ENCODE measurements at regions not wholly inside any gene's neighbourhood (a gene's known extent, or its start where the extent isn't known, plus 50 kb on each side); places are given as distances from the start of the nearest gene placed in this dataset.

DNA sequence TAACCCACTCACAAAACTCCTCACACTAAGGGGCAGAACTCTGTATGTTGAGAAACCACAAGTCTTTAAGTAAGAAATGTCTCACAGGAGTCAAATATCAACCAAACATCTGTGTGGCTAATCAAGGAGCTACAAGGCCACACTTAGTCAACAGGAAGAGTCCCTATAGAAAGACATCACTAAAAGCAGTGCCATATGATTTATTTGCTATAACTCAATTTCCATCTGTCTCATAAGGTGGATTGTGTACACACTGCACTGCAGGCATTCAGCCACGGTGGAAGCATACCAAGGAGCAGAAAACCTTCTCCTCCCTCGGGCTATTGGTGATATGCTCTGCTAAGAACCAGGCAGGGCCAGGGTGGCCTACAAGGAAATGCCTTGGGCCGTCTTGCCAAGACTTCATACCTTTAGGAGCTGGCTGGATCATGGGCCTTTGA lies 197.6 kb upstream of the CFAP20DC start:
- Mint-ChIP-seq H3K27ac (no peak overlapping the region), H3K36me3 (ENCODE audit: low read depth) (no peaks in the 10 kb centered on the region), H3K27me3 (no peaks in the 10 kb centered on the region), H3K4me1 (ENCODE audit: low read depth) (no peaks in the 10 kb centered on the region), H3K4me3 (no peak overlapping the region), H3K9me3 (peaks cover 11% of the 10 kb centered on the region)
- ChIA-PET CTCF (no interaction called here), POLR2A (no interaction called here)
- intact Hi-C loops (cut with micrococcal nuclease) = no loop called here
- DNase-seq (no peak), ATAC-seq (no peak)
- TF ChIP-seq, protein P1, sequence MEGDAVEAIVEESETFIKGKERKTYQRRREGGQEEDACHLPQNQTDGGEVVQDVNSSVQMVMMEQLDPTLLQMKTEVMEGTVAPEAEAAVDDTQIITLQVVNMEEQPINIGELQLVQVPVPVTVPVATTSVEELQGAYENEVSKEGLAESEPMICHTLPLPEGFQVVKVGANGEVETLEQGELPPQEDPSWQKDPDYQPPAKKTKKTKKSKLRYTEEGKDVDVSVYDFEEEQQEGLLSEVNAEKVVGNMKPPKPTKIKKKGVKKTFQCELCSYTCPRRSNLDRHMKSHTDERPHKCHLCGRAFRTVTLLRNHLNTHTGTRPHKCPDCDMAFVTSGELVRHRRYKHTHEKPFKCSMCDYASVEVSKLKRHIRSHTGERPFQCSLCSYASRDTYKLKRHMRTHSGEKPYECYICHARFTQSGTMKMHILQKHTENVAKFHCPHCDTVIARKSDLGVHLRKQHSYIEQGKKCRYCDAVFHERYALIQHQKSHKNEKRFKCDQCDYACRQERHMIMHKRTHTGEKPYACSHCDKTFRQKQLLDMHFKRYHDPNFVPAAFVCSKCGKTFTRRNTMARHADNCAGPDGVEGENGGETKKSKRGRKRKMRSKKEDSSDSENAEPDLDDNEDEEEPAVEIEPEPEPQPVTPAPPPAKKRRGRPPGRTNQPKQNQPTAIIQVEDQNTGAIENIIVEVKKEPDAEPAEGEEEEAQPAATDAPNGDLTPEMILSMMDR (IDR thresholded peaks at IDR 0.05) = no peak

DNA sequence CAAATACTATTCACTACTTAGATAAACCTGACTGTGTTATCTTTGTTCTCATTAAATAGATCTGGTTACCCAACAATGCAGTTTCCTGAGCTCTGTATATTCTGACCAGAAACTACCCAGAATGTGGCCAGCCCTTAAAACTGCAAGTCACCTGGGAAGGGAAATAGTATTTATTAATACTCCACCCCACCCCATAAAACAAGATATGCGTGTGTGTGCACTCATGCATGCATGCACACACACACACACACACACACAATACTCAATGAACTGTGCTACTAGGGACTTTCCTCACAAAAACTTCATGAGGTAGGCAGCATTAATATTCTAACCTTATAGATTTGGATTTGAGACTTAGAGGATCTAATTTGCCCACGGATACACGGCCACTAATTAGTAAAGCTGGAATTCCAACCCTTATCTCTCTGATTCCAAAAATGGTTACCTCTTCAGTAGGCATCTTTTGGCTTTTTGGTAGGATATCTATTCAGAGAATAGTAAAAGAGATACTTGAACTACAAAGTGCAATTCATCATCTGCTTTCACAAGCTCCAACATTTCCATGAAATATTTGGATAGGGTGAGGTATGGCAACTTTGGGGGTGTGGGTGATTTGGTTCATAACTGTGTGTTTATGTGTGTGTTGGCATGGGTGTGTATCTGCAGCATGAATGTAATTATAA lies 197.0 kb upstream of the CFAP20DC start:
- TF ChIP-seq, protein P1 (IDR thresholded peaks at IDR 0.05) = no peak
- POLR2A ChIA-PET = no interaction called here
- H3K27me3 Mint-ChIP-seq = no peaks in the 10 kb centered on the region
- H3K4me1 Mint-ChIP-seq (ENCODE audit: low read depth) = no peaks in the 10 kb centered on the region
- peaks cover 13% of the 10 kb centered on the region for H3K9me3 Mint-ChIP-seq
- intact Hi-C loops (cut with micrococcal nuclease) = no loop called here
- CTCF ChIA-PET = no interaction called here
- DNase-seq (no peak), ATAC-seq (no peak)
- H3K36me3 Mint-ChIP-seq (ENCODE audit: low read depth) = no peaks in the 10 kb centered on the region
- H3K27ac Mint-ChIP-seq = no peak overlapping the region
- H3K4me3 Mint-ChIP-seq = no peak overlapping the region

DNA sequence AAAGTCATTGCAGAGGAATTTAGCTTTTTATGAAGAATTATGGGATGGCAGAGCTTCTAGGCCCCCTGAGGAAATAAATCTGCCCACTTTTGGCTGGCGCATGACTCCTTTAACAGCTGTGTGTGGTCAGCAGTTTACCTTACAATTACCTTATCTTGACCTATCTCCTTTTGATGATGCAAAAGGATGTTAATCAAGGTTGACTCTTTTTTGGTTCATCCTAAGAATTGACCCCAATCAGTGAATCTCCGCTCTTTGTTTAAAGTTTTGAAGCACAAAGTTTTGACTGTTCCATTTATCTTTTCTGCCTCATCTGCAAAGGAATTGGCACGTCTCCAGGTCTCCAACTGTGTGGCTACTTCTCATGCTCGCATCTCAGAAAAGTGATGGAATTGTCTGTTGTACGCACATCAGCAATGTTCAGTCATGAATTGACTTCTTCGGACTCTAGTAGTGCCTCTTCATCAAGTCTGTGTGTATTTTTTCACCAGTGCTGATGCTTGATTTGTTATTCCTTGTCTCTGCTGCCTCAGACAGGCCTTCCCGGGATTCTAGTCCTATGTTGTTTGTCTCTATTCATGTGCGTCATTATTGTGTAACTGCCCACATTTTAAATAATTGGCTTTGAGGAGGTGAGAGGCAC lies 196.2 kb upstream of the CFAP20DC start:
- H3K36me3 Mint-ChIP-seq (ENCODE audit: low read depth) = no peaks in the 10 kb centered on the region
- POLR2A ChIA-PET = no interaction called here
- TF ChIP-seq, protein P1 (IDR thresholded peaks at IDR 0.05) = no peak
- ATAC-seq (no peak), DNase-seq (no peak)
- H3K27me3 Mint-ChIP-seq = no peaks in the 10 kb centered on the region
- no peak overlapping the region for H3K27ac Mint-ChIP-seq
- peaks cover 13% of the 10 kb centered on the region for H3K9me3 Mint-ChIP-seq
- H3K4me1 Mint-ChIP-seq (ENCODE audit: low read depth) = peaks cover under 1% of the 10 kb centered on the region
- H3K4me3 Mint-ChIP-seq = no peak overlapping the region
- CTCF ChIA-PET = interaction anchor here (1.8 kb wide), 1 partner anchor 34 kb away, joined by 5 read pairs; no protein-coding TSS in a partner anchor
- intact Hi-C loops (cut with micrococcal nuclease) = no loop called here

DNA sequence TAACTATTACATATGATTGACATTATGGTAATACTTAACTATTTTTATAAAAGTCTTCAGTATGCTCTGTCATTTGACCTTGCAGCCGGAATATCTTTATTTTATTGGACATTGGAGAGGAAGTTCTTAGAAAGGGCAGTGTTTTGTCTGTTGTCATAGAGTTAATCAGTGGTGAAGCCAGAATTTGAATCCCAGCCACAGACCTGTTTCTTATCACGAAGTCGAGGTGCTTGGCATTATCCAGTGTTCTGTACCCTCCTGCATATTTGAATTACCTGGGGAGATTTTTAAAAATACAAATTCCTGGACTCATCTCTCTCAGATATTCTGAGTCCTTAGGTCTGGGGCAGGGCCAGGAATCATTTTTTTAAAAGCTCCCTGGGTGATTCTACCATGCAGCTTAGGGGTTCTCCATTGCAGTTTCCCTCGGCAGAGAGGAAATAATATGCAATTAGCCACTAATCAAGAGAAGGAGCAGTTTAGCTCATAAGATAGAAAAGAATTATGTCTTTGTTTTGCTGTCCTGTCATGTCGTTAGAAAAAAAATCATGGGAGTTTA lies 195.6 kb upstream of the CFAP20DC start:
- Mint-ChIP-seq H3K27me3 (no peaks in the 10 kb centered on the region), H3K9me3 (peaks cover 13% of the 10 kb centered on the region), H3K36me3 (ENCODE audit: low read depth) (no peaks in the 10 kb centered on the region), H3K27ac (no peak overlapping the region), H3K4me3 (no peak overlapping the region), H3K4me1 (ENCODE audit: low read depth) (peaks cover 2% of the 10 kb centered on the region)
- TF ChIP-seq, protein P1 (IDR thresholded peaks at IDR 0.05) = no peak
- intact Hi-C loops (cut with micrococcal nuclease) = no loop called here
- POLR2A ChIA-PET = no interaction called here
- CTCF ChIA-PET = interaction anchor here (0.7 to 1.8 kb wide), 2 partner anchors 33 to 259 kb away, joined by 3 to 5 read pairs; no protein-coding TSS in a partner anchor
- DNase-seq = no peak
- ATAC-seq = no peak

DNA sequence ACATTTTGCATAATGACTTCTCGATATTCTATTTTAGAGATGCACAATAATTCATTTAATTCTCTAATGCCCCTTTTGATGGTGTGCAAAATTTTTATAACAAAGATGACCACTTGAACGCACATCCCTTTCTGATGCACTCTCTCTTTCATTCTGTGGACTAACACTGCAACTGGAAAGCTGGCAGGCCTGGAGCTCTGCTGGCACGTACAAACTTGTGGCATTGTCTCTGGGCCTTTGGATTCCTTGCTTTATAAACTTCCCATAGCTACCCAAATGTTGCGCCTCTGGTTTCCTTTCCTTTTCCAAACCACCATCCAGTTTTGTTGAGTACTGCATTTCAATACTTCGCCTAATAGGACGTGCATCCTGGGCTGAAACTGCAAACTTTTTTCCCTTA lies 194.5 kb upstream of the CFAP20DC start:
- CTCF ChIA-PET = interaction anchor here (1.8 kb wide), 1 partner anchor 32 kb away, joined by 5 read pairs; no protein-coding TSS in a partner anchor
- Mint-ChIP-seq H3K27ac (no peak overlapping the region), H3K4me3 (no peak overlapping the region), H3K36me3 (ENCODE audit: low read depth) (no peaks in the 10 kb centered on the region), H3K9me3 (peaks cover 12% of the 10 kb centered on the region), H3K27me3 (no peaks in the 10 kb centered on the region), H3K4me1 (ENCODE audit: low read depth) (peaks cover 2% of the 10 kb centered on the region)
- ATAC-seq = no peak
- POLR2A ChIA-PET = no interaction called here
- intact Hi-C loops (cut with micrococcal nuclease) = no loop called here
- TF ChIP-seq, protein P1 (IDR thresholded peaks at IDR 0.05) = no peak
- no peak for DNase-seq

Measured in activated CD8-positive, alpha-beta T cell treated with anti-CD3 and anti-CD28 coated beads for 36 hours (primary cell).